ENCODE measurements at regions not wholly inside any gene's neighbourhood (a gene's known extent, or its start where the extent isn't known, plus 50 kb on each side); places are given as distances from the start of the nearest gene placed in this dataset.

DNA sequence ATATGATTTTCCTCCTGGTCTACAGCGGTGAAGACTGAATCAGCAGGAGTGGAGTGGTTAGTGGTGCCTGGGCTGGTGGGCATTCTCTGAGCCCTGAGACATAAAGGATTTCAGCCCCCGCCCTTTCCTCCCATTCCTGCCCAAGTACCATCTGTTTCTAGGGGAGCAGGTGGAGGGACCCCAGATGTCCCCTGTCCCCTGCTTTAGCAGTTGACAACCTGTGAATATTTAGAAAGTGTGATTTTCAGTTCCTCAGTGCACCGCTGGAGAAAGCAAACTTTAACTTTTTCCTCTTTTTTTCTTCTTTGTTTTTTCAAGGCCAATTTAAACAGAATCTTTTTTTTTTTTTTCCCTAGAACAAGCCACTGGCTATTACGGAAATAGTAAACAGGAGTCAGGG lies 163.8 kb upstream of the MYL2 start (continued):
- TF ChIP-seq, protein P1, sequence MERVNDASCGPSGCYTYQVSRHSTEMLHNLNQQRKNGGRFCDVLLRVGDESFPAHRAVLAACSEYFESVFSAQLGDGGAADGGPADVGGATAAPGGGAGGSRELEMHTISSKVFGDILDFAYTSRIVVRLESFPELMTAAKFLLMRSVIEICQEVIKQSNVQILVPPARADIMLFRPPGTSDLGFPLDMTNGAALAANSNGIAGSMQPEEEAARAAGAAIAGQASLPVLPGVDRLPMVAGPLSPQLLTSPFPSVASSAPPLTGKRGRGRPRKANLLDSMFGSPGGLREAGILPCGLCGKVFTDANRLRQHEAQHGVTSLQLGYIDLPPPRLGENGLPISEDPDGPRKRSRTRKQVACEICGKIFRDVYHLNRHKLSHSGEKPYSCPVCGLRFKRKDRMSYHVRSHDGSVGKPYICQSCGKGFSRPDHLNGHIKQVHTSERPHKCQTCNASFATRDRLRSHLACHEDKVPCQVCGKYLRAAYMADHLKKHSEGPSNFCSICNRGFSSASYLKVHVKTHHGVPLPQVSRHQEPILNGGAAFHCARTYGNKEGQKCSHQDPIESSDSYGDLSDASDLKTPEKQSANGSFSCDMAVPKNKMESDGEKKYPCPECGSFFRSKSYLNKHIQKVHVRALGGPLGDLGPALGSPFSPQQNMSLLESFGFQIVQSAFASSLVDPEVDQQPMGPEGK (tag by site-specific recombination; IDR thresholded peaks at IDR 0.05) = no peak
- TF ChIP-seq ZNF610 (tag by site-specific recombination; IDR thresholded peaks at IDR 0.05; ENCODE audit: borderline replicate concordance) (no peak), ZXDB (tag by site-specific recombination; IDR thresholded peaks at IDR 0.05) (no peak), WT1 (tag by site-specific recombination; IDR thresholded peaks at IDR 0.05) (no peak), ZNF677 (tag by site-specific recombination; IDR thresholded peaks at IDR 0.05) (no peak)
- TF ChIP-seq, protein P2, sequence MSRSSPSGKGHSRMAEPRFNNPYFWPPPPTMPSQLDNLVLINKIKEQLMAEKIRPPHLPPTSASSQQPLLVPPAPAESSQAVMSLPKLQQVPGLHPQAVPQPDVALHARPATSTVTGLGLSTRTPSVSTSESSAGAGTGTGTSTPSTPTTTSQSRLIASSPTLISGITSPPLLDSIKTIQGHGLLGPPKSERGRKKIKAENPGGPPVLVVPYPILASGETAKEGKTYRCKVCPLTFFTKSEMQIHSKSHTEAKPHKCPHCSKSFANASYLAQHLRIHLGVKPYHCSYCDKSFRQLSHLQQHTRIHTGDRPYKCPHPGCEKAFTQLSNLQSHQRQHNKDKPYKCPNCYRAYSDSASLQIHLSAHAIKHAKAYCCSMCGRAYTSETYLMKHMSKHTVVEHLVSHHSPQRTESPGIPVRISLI (tag by site-specific recombination; IDR thresholded peaks at IDR 0.05) = no peak

DNA sequence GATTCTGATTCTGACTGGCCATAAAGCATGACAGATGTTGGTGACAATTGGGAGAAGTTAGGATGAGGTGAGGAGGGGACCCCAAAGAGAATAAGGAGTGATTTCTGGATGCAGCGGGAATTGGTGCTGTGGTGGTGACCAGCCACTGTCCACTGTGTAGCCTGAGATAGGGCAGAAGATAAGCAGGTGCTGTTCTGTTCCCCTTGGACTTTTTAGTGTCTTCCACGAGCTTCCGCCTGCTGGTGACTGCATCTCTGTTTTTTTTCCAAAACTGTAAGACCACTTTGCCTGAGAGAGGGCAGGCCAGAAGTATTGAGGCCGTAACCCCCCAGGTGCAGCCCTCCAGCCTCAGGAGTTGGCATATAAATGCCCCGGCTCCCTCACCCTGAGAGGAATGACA lies 161.2 kb upstream of the MYL2 start:
- Histone ChIP-seq H3K27ac (ENCODE audit: extremely low read depth, low read depth, low read length) (no peak overlapping the region), H3K9me3 (ENCODE audit: control insufficient read depth, insufficient read depth, low read depth, low read length) (no peaks in the 10 kb centered on the region), H3K4me3 (ENCODE audit: low read depth, low read length) (no peak overlapping the region), H3K4me1 (ENCODE audit: control insufficient read depth, insufficient read depth, low read length) (0 out of 2 replicates have a peak, but pooled peaks cover under 1% of the 10 kb centered on the region), H3K36me3 (ENCODE audit: control insufficient read depth in 2 of 2, insufficient read depth in 1 of 2, low read length in 2 of 2) (no peaks in the 10 kb centered on the region)
- CTCF ChIA-PET = no interaction called here
- POLR2A ChIA-PET = no interaction called here
- TF ChIP-seq KLF7 (tag by site-specific recombination; IDR thresholded peaks at IDR 0.05; ENCODE audit: borderline replicate concordance) = no peak
- TF ChIP-seq GLI2 (tag by site-specific recombination; IDR thresholded peaks at IDR 0.05; ENCODE audit: borderline replicate concordance, low read depth) = no peak
- no peak for TF ChIP-seq ZNF24 (tag by site-specific recombination; IDR thresholded peaks at IDR 0.05)
- TF ChIP-seq ZNF785 (tag by site-specific recombination; IDR thresholded peaks at IDR 0.05) = no peak
- TF ChIP-seq ZNF10 (tag by site-specific recombination; IDR thresholded peaks at IDR 0.05) = no peak
- no peak for TF ChIP-seq ZNF138 (tag by site-specific recombination; IDR thresholded peaks at IDR 0.05; ENCODE audit: borderline replicate concordance)
- TF ChIP-seq, protein P3, sequence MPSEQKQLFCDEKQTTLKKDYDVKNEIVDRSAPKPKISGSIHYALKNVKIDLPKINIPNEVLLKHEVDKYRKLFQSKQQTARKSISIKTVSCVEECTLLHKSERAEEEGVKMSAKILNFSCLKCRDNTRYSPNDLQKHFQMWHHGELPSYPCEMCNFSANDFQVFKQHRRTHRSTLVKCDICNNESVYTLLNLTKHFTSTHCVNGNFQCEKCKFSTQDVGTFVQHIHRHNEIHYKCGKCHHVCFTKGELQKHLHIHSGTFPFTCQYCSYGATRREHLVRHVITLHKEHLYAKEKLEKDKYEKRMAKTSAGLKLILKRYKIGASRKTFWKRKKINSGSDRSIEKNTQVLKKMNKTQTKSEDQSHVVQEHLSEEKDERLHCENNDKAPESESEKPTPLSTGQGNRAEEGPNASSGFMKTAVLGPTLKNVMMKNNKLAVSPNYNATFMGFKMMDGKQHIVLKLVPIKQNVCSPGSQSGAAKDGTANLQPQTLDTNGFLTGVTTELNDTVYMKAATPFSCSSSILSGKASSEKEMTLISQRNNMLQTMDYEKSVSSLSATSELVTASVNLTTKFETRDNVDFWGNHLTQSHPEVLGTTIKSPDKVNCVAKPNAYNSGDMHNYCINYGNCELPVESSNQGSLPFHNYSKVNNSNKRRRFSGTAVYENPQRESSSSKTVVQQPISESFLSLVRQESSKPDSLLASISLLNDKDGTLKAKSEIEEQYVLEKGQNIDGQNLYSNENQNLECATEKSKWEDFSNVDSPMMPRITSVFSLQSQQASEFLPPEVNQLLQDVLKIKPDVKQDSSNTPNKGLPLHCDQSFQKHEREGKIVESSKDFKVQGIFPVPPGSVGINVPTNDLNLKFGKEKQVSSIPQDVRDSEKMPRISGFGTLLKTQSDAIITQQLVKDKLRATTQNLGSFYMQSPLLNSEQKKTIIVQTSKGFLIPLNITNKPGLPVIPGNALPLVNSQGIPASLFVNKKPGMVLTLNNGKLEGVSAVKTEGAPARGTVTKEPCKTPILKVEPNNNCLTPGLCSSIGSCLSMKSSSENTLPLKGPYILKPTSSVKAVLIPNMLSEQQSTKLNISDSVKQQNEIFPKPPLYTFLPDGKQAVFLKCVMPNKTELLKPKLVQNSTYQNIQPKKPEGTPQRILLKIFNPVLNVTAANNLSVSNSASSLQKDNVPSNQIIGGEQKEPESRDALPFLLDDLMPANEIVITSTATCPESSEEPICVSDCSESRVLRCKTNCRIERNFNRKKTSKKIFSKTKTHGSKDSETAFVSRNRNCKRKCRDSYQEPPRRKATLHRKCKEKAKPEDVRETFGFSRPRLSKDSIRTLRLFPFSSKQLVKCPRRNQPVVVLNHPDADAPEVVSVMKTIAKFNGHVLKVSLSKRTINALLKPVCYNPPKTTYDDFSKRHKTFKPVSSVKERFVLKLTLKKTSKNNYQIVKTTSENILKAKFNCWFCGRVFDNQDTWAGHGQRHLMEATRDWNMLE (tag by site-specific recombination; conservative IDR thresholded peaks at IDR 0.05; ENCODE audit: low read depth) = no peak
- no peak for TF ChIP-seq ZFP3 (tag by site-specific recombination; IDR thresholded peaks at IDR 0.05; ENCODE audit: low read depth)
- no peak for TF ChIP-seq ZNF473 (tag by site-specific recombination; IDR thresholded peaks at IDR 0.05)
- TF ChIP-seq ZNF404 (tag by site-specific recombination; IDR thresholded peaks at IDR 0.05) = no peak
- no peak for TF ChIP-seq YY2 (tag by site-specific recombination; IDR thresholded peaks at IDR 0.05)
- TF ChIP-seq, protein P4, sequence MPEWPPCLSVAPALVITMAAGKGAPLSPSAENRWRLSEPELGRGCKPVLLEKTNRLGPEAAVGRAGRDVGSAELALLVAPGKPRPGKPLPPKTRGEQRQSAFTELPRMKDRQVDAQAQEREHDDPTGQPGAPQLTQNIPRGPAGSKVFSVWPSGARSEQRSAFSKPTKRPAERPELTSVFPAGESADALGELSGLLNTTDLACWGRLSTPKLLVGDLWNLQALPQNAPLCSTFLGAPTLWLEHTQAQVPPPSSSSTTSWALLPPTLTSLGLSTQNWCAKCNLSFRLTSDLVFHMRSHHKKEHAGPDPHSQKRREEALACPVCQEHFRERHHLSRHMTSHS (tag by site-specific recombination; IDR thresholded peaks at IDR 0.05) = no peak
- TF ChIP-seq, protein P2 (tag by site-specific recombination; IDR thresholded peaks at IDR 0.05) = no peak
- TF ChIP-seq ZNF214 (tag by site-specific recombination; IDR thresholded peaks at IDR 0.05; ENCODE audit: borderline replicate concordance) = no peak
- TF ChIP-seq, protein P5, sequence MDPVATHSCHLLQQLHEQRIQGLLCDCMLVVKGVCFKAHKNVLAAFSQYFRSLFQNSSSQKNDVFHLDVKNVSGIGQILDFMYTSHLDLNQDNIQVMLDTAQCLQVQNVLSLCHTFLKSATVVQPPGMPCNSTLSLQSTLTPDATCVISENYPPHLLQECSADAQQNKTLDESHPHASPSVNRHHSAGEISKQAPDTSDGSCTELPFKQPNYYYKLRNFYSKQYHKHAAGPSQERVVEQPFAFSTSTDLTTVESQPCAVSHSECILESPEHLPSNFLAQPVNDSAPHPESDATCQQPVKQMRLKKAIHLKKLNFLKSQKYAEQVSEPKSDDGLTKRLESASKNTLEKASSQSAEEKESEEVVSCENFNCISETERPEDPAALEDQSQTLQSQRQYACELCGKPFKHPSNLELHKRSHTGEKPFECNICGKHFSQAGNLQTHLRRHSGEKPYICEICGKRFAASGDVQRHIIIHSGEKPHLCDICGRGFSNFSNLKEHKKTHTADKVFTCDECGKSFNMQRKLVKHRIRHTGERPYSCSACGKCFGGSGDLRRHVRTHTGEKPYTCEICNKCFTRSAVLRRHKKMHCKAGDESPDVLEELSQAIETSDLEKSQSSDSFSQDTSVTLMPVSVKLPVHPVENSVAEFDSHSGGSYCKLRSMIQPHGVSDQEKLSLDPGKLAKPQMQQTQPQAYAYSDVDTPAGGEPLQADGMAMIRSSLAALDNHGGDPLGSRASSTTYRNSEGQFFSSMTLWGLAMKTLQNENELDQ (tag by site-specific recombination; IDR thresholded peaks at IDR 0.05; ENCODE audit: low read depth) = no peak
- TF ChIP-seq ZNF701 (tag by site-specific recombination; IDR thresholded peaks at IDR 0.05) = no peak
- TF ChIP-seq, protein P1 (tag by site-specific recombination; IDR thresholded peaks at IDR 0.05) = no peak

Measured in HEK293 (cell line).